GM12875 (cell line): ENCODE measurements at regions not wholly inside any gene's neighbourhood (a gene's known extent, or its start where the extent isn't known, plus 50 kb on each side); places are given as distances from the start of the nearest gene placed in this dataset.

Experiments
- H3K4me3 ChIP-seq: one replicate; pipeline ENCODE4 v1.5.1; 2011; ENCODE audit warnings: low read depth, low read length, control low read depth
- TF ChIP-seq, protein P1 (sequence below): IDR thresholded peaks from 2 replicates; pipeline ENCODE4 v1.5.1; 2011; ENCODE audit warnings: low read depth, mild to moderate bottlenecking, control low read depth, inconsistent platforms, low read length, moderate library complexity, borderline replicate concordance; ENCODE audit not compliant: insufficient read depth

GRCh38 chr22:27456696-27457503, 344.7 kb downstream of the MN1 start:
- TF ChIP-seq, protein P1, sequence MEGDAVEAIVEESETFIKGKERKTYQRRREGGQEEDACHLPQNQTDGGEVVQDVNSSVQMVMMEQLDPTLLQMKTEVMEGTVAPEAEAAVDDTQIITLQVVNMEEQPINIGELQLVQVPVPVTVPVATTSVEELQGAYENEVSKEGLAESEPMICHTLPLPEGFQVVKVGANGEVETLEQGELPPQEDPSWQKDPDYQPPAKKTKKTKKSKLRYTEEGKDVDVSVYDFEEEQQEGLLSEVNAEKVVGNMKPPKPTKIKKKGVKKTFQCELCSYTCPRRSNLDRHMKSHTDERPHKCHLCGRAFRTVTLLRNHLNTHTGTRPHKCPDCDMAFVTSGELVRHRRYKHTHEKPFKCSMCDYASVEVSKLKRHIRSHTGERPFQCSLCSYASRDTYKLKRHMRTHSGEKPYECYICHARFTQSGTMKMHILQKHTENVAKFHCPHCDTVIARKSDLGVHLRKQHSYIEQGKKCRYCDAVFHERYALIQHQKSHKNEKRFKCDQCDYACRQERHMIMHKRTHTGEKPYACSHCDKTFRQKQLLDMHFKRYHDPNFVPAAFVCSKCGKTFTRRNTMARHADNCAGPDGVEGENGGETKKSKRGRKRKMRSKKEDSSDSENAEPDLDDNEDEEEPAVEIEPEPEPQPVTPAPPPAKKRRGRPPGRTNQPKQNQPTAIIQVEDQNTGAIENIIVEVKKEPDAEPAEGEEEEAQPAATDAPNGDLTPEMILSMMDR: no peak
- no peak overlapping the region for H3K4me3 ChIP-seq

DNA sequence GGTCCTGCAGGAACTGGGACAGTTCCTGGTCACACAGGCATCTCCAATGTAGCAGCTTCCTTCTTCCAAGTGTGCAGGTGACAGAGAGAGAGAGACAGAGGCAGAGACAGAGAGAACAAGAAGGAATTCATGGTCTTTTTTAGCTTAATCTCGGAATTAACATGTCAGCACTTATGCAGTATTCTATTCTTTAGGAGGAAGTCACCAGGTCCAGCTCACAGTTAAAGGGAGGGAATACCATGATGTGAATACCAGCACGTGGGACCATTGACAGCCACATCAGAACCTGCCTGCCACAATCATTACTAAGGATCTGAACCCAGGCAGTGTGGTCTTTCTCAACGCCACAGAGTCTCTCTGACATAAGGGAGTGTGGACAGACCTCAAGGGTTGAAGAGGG, 341.6 kb downstream of the MN1 start:
- no peak overlapping the region for H3K4me3 ChIP-seq
- TF ChIP-seq, protein P1: no peak

DNA sequence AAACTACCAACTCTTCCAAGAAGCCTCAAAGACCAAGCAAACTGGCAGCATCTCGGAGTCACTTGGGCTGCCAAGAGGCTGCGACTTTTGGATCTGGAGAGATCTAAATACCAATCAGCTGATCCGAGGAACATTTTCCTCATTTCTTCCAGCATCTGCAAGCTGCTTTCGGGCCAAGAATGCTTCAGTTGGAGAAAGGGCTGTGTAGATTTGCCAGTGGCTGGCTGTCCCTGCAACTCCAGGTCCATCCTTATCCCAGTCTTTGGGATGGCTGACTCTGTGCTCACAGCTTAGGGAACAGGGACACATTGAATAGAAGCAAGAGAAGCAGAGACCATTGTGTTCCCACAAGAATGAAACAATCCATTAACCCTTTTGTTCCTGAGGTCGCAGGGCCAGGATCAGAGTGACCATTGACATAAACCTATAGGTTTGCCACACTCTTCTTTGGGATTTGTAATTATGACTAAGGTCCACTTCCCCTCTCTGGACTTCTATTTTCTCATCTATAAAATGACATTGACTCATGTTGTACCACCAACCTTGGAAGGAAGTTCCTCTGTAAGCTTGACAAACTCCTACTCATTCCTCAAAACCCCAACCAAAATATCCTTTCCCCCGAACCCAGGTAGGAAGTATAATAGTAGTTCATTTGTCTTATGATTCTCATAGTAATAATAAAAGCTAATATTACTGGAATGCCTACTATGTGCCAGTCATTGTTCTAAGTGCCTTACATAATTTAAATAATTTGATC, 340.8 kb downstream of the MN1 start:
- no peak overlapping the region for H3K4me3 ChIP-seq
- TF ChIP-seq, protein P1: no peak

DNA sequence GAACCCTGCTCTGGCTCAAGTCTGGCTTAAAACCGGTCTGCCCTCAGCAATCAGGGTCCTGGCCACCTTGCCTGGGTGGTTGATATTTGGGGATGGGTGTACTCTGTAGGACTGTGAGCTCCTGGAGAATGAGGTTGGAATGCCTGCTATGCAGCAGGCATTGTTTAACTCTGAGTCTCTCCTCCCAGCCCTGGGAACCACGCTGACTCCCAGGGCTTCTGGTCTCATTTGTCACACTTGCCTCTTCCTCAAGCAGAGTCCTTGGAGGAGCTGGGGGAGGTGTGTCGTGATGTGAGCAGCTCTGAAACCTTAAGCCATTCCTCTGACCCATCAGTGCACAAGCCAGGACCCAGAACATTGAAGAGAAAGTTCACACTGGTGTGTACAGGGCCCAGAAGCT, 340.1 kb downstream of the MN1 start:
- TF ChIP-seq, protein P1: no peak

DNA sequence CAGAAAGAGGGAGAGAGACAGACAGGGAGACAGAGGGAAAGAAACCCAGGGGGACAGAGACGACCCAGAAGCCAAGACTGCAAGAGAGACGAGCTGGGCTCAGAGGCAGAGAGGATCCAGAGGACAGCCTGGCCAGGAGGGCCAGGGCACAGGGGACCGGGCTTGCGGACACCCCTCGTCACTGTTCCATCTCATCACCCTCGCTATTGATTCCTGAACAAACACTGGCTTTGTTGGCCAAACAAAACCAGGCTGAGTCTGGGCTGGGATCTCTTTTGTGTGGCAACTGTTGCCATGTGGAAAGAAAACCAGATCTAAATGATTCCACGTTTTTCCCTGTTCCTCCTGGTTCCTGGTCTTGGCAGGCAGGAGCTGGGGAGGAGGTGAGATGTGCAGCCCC, 339.4 kb downstream of the MN1 start:
- TF ChIP-seq, protein P1: no peak
- H3K4me3 ChIP-seq: no peak overlapping the region

More for the DNA sequence above, 340.1 kb downstream of the MN1 start:
- no peak overlapping the region for H3K4me3 ChIP-seq

DNA sequence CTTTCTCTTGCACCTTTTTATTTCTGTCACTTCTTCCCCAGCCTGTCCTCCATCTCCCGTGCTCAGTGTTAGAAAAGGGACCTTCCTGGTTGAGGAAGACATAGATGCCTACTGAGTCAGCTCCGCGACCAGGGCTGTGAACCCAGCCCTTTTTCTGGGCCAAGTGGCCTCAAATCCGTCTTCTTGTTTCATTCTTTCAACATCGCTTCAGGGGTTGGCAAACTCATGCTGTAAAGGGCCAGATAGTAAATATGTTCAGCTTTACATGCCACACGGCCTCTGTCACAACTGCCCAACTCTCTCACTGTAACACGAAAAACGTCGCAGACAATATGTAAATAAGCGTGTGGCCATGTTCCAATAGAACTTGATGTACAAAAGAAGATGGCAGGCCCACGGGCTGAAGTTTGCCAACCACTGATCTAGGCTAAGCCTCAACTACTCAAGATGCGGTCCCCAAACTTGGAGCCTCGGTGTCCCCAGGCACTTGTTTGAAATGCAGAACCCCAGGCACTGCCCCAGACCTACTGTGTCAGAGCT, 338.4 kb downstream of the MN1 start:
- TF ChIP-seq, protein P1: no peak
- no peak overlapping the region for H3K4me3 ChIP-seq
